ENCODE measurements at regions not wholly inside any gene's neighbourhood (a gene's known extent, or its start where the extent isn't known, plus 50 kb on each side); places are given as distances from the start of the nearest gene placed in this dataset.

DNA sequence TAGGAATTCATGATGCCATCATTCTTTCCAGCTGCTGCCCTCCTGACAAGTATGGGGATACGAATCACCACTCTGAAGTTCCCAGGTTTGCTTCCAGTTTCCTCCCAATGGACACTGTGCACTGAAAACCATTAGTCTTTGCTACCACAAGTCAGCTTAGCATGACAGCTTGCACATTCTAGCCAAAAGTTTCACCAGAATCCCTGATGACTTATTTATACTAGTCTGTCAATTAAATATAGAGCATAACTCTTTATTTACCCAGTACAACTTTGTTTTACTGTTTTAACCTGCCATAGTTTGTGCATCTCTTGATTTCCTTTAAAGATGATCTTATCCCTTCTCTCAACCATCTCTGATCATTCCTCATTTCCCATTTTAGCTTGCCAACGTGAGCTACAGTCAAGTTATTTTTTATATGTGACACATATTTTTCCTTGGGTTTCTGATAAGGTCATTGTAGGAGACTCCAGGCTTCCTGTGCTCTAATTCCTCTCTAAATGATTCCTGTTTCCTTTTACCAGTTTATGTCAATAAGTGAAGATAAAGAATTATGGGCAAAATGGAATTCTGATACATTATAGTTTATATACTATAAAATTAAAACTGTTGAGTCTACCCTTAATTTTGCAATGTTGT is 167.5 kb upstream of the MEOX2 start:
- TF ChIP-seq, protein P1, sequence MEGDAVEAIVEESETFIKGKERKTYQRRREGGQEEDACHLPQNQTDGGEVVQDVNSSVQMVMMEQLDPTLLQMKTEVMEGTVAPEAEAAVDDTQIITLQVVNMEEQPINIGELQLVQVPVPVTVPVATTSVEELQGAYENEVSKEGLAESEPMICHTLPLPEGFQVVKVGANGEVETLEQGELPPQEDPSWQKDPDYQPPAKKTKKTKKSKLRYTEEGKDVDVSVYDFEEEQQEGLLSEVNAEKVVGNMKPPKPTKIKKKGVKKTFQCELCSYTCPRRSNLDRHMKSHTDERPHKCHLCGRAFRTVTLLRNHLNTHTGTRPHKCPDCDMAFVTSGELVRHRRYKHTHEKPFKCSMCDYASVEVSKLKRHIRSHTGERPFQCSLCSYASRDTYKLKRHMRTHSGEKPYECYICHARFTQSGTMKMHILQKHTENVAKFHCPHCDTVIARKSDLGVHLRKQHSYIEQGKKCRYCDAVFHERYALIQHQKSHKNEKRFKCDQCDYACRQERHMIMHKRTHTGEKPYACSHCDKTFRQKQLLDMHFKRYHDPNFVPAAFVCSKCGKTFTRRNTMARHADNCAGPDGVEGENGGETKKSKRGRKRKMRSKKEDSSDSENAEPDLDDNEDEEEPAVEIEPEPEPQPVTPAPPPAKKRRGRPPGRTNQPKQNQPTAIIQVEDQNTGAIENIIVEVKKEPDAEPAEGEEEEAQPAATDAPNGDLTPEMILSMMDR (IDR thresholded peaks at IDR 0.05; ENCODE audit: low read depth, low read length): no peak
- TF ChIP-seq, protein P2, sequence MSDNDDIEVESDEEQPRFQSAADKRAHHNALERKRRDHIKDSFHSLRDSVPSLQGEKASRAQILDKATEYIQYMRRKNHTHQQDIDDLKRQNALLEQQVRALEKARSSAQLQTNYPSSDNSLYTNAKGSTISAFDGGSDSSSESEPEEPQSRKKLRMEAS (IDR thresholded peaks at IDR 0.05; ENCODE audit: low read depth, low read length): no peak
- no peak for TF ChIP-seq POLR2A (IDR thresholded peaks at IDR 0.05; ENCODE audit: extremely low read depth, insufficient read length)

Measured in NB4 (cell line).